HEK293 (cell line): ENCODE measurements at regions not wholly inside any gene's neighbourhood (a gene's known extent, or its start where the extent isn't known, plus 50 kb on each side); places are given as distances from the start of the nearest gene placed in this dataset.

Experiments
- CTCF ChIP-seq: fragments of 450-650 bp; formaldehyde crosslinking; IDR thresholded peaks from 2 replicates; pipeline ENCODE4 v1.5.1; 2016; ENCODE audit warnings: missing biosample characterization, missing genetic modification characterization
- REPIN1 ChIP-seq: fragments of 450-650 bp; formaldehyde crosslinking; IDR thresholded peaks from 2 replicates; pipeline ENCODE4 v1.5.1; 2017; ENCODE audit warnings: missing biosample characterization, missing genetic modification characterization, low read depth
- TCF7L2 ChIP-seq: IDR thresholded peaks from 2 replicates; pipeline ENCODE4 v1.6.1; 2011; ENCODE audit warnings: low read depth, mild to moderate bottlenecking, inconsistent platforms, low read length, moderate library complexity, borderline replicate concordance
- ZBTB17 ChIP-seq: fragments of 450-650 bp; formaldehyde crosslinking; IDR thresholded peaks from 2 replicates; pipeline ENCODE4 v1.5.1; 2016; ENCODE audit warnings: missing biosample characterization, missing genetic modification characterization
- ZBTB49 ChIP-seq: fragments of 450-650 bp; formaldehyde crosslinking; IDR thresholded peaks from 2 replicates; pipeline ENCODE4 v1.5.1; 2016; ENCODE audit warnings: missing biosample characterization, missing genetic modification characterization, low read depth
- ZNF449 ChIP-seq: fragments of 450-650 bp; formaldehyde crosslinking; IDR thresholded peaks from 2 replicates; pipeline ENCODE4 v1.5.1; 2017; ENCODE audit warnings: missing biosample characterization, mild to moderate bottlenecking, missing genetic modification characterization, moderate library complexity
- ZNF792 ChIP-seq: fragments of 450-650 bp; formaldehyde crosslinking; IDR thresholded peaks from 2 replicates; pipeline ENCODE4 v1.5.1; 2016; ENCODE audit warnings: missing biosample characterization, missing genetic modification characterization
- ZSCAN30 ChIP-seq: fragments of 450-650 bp; IDR thresholded peaks from 2 replicates; pipeline ENCODE4 v1.5.1; 2018; ENCODE audit warnings: missing biosample characterization, mild to moderate bottlenecking, missing genetic modification characterization, moderate library complexity

GRCh38 chr1:104264521-104264920, 514.8 kb downstream of the AMY1C start:
- TF ChIP-seq REPIN1 (no peak), ZBTB49 (no peak), CTCF (tag by site-specific recombination) (no peak), ZSCAN30 (no peak), ZNF449 (no peak), ZBTB17 (tag by site-specific recombination) (no peak), TCF7L2 (no peak), ZNF792 (no peak)
